ENCODE measurements at regions not wholly inside any gene's neighbourhood (a gene's known extent, or its start where the extent isn't known, plus 50 kb on each side); places are given as distances from the start of the nearest gene placed in this dataset.

DNA sequence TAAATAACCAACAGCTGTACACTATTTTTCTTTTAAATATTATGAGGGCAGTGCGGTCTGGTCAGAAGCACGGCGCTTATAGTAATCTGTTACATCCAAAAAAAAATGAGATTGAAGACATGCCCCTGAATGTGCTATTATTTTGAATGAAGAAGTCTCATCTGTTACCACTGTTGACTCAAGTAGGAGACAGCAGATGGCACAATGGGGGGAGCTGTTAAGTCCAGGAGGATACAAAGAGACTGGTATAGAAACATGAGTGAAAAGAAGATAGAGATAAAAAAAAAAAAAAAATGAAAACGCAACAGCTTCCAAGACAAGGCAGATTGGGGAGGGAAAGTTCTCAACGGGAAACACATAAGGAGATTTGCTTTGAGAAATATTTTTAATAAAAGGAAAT is 425.5 kb upstream of the PKDCC start:
- no peak for DNase-seq

GRCh38 chr2:41626936-41627335 is 420.9 kb upstream of the PKDCC start:
- no peak for DNase-seq

GRCh38 chr2:41634686-41635085 is 413.1 kb upstream of the PKDCC start:
- no peak for DNase-seq

DNA sequence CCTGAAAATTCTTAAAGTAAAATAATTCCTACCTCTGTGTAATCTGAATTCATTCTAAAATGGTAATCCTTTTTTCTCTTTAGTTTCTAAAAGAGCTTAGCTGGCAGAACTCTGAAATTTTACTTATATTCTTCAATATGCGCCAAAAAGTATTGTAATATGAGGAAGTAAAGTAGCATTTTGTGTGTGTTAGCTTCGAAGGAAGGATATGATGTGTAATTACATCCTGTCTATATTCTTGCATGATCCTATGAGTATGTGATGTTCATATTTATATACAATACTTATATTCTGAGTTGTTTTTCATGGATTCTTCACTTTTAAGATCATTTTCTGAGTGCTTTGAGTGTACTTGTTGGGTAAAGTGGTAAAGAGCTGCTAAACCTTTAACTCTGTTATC is 402.9 kb upstream of the PKDCC start:
- peak; percentile 22 for DNase-seq

DNA sequence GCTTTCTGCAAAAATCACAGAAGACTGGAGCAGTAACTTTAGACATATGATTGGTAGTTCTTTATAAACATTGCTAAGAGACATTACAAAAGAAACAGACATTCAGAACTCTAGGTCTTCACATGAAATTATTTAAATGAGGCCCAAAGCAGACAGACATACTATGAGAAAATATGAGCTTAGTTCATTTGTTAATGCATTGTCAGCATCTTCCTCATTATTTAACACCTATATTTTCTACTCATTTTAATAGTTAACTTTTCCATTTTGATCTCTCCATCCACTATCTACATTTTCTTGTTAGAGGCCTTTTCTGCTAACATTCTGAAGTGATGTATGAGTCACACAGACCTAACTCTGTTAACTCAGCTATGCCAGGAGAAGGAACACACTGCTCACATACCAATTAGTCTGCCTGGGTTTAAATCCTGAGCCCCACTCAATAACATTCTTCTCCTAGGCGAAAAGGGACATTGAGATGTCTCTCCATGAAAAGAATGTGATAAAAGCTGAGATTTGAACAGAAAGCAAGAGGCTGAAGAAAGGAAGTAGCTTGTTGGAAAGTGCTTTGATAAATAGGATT is 400.3 kb upstream of the PKDCC start:
- no peak for DNase-seq

- no peak for DNase-seq
These were observed 390.6 kb upstream of the PKDCC start for GRCh38 chr2:41657226-41657625.

GRCh38 chr2:41659758-41660157 is 388.1 kb upstream of the PKDCC start:
- DNase-seq: no peak

DNA sequence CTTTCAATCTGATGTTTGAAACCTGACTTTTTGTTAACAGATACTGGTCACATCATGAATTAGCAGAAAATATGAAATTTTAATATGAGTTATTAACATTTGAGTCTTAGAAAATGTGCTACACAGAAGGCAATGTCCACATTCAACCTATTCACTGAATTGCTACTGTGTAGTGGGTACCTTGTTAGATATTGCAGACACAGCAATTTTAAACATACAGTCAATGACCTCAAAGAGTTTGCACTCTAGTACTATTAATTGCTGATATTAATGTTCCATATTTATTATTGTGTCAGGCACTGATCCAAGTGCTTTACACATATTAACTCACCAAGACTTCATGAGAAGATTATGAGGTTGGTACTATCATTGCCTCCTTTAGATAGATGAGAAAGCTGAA is 385.4 kb upstream of the PKDCC start:
- no peak for DNase-seq

DNA sequence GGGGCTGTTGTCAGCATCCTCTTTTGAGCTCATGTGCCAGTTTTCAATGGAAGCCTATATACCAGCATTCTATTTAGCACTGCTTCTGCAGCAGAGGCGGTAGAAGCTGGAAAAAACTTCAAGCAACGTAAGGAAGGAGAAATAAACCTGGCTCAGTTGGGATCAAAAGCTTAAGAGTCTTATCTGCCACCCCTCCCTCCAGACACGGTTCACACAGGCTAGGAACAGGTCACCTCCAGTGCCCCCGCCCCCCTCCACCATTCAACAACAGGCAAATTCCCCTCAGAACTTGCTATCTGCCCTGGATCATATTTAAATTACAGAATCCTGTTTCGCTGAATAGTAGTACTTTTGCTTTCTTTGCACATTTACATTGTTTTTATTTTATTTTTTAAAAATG is 384.8 kb upstream of the PKDCC start:
- DNase-seq: no peak

DNA sequence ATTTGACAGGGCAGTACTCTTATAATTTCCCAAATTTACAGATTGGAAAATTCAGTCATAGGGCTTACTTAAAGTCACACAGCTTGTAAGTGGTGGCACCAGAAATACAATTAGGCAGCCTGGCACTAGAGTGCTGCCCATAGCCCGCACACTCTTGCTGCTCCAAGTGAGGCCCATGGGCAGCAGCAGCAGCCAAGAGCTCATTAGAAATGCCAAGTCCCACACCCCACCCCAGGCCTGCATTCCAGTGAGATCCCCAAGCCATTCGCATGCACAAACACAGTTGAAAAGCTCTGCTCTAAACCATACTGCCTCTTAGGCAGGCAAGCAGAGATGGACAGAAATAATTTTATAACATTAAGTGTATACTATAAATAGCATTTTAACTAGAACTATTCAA is 379.3 kb upstream of the PKDCC start:
- no peak for DNase-seq

DNA sequence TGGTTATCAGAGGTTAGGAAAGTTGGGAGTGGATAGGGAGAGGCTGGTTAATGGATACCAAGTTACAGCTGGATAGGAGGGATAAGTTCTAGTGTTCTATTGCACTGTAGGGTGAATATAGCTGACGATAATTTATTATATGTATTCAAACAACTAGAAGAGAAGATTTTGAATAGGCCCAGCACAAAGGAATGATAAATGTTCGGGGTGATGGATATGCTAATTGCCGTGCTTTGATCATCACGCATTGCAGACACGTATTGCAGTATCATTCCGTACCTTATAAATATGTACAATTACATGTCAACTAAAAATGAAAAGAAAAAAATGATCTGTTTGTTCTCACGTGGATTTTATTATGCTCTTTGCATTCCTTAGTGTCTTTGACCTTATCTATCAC is 369.2 kb upstream of the PKDCC start:
- no peak for DNase-seq

DNA sequence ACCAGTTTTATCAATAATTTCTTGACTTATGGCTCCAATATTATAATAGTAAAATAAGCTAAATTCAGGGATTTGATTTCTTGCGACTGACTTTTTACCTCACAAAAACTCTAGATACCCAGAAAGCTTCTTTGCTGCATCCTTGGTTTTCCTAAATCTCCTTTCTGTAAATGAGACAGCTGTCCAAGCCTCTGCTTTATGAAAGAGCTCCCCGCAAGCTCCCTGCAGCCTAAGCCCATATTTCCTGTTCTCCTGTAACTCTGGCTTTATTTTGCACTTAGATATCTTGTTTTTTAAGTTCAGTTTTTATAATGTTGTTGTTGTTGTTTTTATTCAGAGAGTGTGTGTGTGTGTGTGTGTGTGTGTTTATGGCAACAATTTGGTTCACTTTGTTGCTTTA is 361.7 kb upstream of the PKDCC start:
- DNase-seq: no peak

GRCh38 chr2:41691561-41691960 is 356.3 kb upstream of the PKDCC start:
- no peak for DNase-seq

DNA sequence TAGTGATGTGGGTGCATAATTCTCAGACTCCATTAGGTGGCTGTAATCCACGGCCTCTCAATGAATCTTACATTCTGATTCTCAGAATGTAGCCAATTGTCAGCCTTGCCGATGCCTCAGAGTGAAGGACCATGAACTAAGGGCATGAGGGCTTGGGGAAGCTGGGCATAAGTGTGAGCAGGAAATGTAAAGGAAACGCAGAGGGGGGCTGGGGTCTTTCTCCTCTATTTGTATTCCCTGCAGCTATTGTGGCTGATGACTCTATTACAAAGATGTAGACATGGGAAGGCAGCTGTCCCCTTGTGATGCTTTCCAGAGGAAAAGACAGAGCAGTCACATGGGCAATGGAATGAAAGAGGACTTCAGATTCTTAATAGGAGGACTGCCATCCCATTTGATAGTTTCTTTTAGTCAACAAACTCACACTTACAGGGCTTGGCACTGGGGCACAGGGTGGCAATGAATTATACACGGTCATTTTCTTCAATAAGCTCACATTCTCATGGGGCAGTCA is 353.2 kb upstream of the PKDCC start:
- no peak for DNase-seq

DNA sequence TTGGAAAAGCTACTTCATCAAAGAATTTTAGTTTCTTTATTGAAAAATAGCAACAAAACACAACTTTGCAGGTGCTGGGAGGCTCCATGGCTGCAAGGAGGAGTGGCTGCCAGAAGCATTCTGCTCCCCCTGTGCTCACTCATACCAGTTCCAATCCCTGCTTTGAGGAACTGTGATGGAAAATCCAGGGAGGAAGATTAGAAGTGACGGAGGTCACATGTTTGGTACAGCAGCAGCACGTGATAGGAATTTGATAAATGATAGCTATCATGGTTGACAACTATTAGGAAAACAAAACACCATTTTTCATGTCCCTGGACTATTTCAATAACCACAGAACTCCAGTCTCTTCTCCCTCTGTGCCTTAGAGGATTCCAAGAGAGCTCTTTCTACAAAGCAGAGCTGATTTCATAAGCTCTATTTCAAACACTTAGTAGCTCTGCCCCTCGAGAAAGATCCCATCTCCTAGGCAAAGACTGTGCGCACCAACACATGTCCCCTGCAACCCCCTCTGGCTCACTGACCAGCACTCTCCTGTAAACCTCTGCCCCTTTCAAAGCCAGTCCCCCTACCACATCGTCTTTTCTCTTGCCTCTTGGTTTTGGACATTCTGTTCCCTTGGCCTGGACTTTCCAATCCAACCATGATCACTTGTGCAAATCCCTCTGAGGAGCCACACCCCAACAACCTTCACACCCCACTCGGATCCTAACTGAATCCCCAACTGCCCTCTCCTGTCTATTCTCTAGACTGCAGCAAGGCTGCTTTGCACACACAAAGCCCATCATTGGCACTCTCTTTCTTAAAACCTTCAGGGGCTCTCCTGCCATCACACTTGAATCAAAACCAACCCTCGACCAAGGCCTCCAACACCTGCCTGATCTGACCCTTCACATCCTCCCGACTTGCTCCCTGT is 352.4 kb upstream of the PKDCC start:
- DNase-seq: no peak

GRCh38 chr2:41697389-41697788 is 350.4 kb upstream of the PKDCC start:
- no peak for DNase-seq

- no peak for DNase-seq
These were observed 349.0 kb upstream of the PKDCC start for GRCh38 chr2:41698678-41699422.

DNA sequence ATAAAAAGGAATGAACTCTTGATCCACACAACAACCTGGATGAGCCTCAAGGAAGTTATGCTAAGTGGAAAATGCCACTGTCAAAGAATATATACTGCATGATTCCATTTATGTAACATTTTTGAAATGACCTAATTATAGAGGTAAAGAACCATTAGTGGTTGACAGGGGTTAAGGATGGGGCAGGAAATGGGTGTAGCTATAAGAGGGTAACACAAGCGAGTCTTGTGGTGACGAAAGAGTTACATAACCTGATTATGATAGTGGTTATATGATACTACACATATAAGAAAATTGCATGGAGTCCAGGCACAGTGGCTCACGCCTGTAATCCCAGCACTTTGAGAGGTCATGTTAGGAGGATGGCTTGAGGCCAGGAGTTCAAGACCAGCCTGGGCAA is 346.6 kb upstream of the PKDCC start:
- DNase-seq: no peak

DNA sequence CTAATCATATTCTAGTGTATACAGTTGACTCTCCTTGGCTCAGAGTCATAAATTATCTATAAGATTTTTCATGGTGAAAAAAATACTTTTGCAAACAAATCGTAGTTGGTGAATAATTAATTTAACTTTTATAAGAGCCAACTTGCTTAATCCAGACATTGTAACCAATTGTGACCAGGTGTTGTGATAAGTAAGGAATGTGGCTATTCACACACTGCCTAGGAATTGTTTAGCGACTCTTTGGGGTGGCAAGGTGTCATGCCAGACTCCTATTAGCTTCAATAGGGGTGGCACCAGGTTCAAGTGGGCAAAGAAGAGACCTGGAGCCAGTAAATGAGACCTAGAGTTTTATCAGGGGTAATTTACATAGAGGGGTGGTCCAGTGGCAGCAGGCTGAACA is 344.7 kb upstream of the PKDCC start:
- DNase-seq: no peak

GRCh38 chr2:41705634-41706033 is 342.2 kb upstream of the PKDCC start:
- DNase-seq: no peak

GRCh38 chr2:41706286-41706685 is 341.5 kb upstream of the PKDCC start:
- no peak for DNase-seq

GRCh38 chr2:41707790-41708451 is 339.9 kb upstream of the PKDCC start:
- DNase-seq: no peak
